Natural killer cell (primary cell): ENCODE measurements at regions not wholly inside any gene's neighbourhood (a gene's known extent, or its start where the extent isn't known, plus 50 kb on each side); places are given as distances from the start of the nearest gene placed in this dataset.

ENCODE experiments used
- ATAC-seq, 3 donors: fragments of 150-1000 bp in 2 of 3; fragments of 200-7000 bp in 1 of 3; cut with Tn5 transposase; 1 replicate in 1 of 3; 2 replicates in 2 of 3; pipeline ENCODE4 v1.10.0; 2021; ENCODE audit warnings: mild to moderate bottlenecking in 2 of 3, moderate library complexity in 2 of 3
- DNase-seq, 2 donors: peaks; one replicate each; pipeline versions ENCODE4 v3.0.0 to v3.0.0-alpha.2; 2013 to 2021; ENCODE audit warnings: mixed read lengths in 1 of 2
- H3K27ac ChIP-seq: one replicate; pipeline ENCODE4 v1.5.1; 2013; ENCODE audit warnings: mild to moderate bottlenecking, low read length
- H3K27me3 ChIP-seq: one replicate; pipeline ENCODE4 v1.6.1; 2013; ENCODE audit warnings: low read length; ENCODE audit not compliant: control insufficient read depth, insufficient read depth
- H3K36me3 ChIP-seq: one replicate; pipeline ENCODE4 v1.6.1; 2013; ENCODE audit warnings: low read length; ENCODE audit not compliant: control insufficient read depth, insufficient read depth
- H3K4me1 ChIP-seq: one replicate; pipeline ENCODE4 v1.6.1; 2013; ENCODE audit warnings: low read length; ENCODE audit not compliant: control insufficient read depth, insufficient read depth
- H3K4me3 ChIP-seq: one replicate; pipeline ENCODE4 v1.5.1; 2013; ENCODE audit warnings: low read length
- H3K9me3 ChIP-seq: one replicate; pipeline ENCODE4 v1.6.1; 2013; ENCODE audit warnings: low read length; ENCODE audit not compliant: control insufficient read depth, insufficient read depth
- H3K27ac Mint-ChIP-seq, 2 donors: one replicate each; pipeline ENCODE4 v1.8.0; 2022; ENCODE audit warnings: mild to moderate bottlenecking in 2 of 2, mixed read lengths in 2 of 2, moderate library complexity in 1 of 2
- H3K27me3 Mint-ChIP-seq, 2 donors: one replicate each; pipeline ENCODE4 v1.8.0; 2022; ENCODE audit warnings: low read depth in 2 of 2, mixed read lengths in 2 of 2
- H3K36me3 Mint-ChIP-seq: one replicate; pipeline ENCODE4 v1.8.0; 2022; ENCODE audit warnings: mixed read lengths
- H3K4me1 Mint-ChIP-seq, 2 donors: one replicate each; pipeline ENCODE4 v1.8.0; 2022; ENCODE audit warnings: mixed read lengths in 2 of 2
- H3K4me3 Mint-ChIP-seq: one replicate; pipeline ENCODE4 v1.8.0; 2022; ENCODE audit warnings: mild to moderate bottlenecking, moderate library complexity, mixed read lengths
- H3K9me3 Mint-ChIP-seq, 2 donors: one replicate each; pipeline ENCODE4 v1.8.0; 2022; ENCODE audit warnings: mixed read lengths in 2 of 2
- WGBS: methylation state at CpG from one replicate; pipeline ENCODE4 v1.1.7; 2013; ENCODE audit warnings: missing lambda C conversion rate; ENCODE audit not compliant: insufficient coverage; 5-methylcytosine and 5-hydroxymethylcytosine counted together
- intact Hi-C: fragments of 100-400 bp; cut with micrococcal nuclease; formaldehyde crosslinking; loops from one replicate; pipeline ENCODE4 v1.14.2; 2022
- TF ChIP-seq, protein P1 (sequence below): fragments of 200-600 bp; IDR thresholded peaks from one replicate; pipeline ENCODE4 v1.8.0; 2022; ENCODE audit warnings: antibody characterized with exemption

DNA sequence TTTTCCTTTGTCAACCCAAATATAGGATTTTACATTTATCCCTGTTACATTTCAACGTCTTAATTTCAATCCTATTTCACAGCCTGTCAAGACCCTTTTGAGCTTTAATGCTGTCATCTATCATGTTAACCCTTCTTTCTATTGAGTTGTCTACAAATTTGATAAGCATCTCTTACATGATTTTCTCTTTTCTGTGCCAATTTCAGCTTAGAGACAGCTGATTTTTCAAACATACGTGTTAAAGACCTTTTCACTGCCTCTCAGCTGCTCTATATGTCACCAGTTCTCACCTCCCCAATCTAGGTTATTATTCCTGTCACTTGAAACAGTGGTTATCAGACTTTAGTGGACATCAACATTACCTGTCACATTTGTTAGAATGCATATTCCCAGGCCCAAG lies 181.3 kb downstream of the GXYLT1 start:
- H3K4me3 Mint-ChIP-seq = no peak overlapping the region
- H3K27ac ChIP-seq = no peak overlapping the region
- H3K9me3 ChIP-seq = no peaks in the 10 kb centered on the region
- DNase-seq = no peak
- H3K36me3 ChIP-seq = no peaks in the 10 kb centered on the region
- H3K27ac Mint-ChIP-seq = no peak overlapping the region
- H3K27me3 Mint-ChIP-seq = peaks cover 0 to 16% of the 10 kb centered on the region in 2 donors
- WGBS = 89% methylated on average over 2 of the region's 2 CpGs
- H3K9me3 Mint-ChIP-seq = no peaks in the 10 kb centered on the region
- H3K4me1 Mint-ChIP-seq = no peaks in the 10 kb centered on the region
- H3K36me3 Mint-ChIP-seq = no peaks in the 10 kb centered on the region
- no peaks in the 10 kb centered on the region for H3K4me1 ChIP-seq
- intact Hi-C loops = no loop called here
- TF ChIP-seq, protein P1, sequence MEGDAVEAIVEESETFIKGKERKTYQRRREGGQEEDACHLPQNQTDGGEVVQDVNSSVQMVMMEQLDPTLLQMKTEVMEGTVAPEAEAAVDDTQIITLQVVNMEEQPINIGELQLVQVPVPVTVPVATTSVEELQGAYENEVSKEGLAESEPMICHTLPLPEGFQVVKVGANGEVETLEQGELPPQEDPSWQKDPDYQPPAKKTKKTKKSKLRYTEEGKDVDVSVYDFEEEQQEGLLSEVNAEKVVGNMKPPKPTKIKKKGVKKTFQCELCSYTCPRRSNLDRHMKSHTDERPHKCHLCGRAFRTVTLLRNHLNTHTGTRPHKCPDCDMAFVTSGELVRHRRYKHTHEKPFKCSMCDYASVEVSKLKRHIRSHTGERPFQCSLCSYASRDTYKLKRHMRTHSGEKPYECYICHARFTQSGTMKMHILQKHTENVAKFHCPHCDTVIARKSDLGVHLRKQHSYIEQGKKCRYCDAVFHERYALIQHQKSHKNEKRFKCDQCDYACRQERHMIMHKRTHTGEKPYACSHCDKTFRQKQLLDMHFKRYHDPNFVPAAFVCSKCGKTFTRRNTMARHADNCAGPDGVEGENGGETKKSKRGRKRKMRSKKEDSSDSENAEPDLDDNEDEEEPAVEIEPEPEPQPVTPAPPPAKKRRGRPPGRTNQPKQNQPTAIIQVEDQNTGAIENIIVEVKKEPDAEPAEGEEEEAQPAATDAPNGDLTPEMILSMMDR = no peak
- H3K27me3 ChIP-seq = no peaks in the 10 kb centered on the region
- ATAC-seq = no peak
- no peak overlapping the region for H3K4me3 ChIP-seq

DNA sequence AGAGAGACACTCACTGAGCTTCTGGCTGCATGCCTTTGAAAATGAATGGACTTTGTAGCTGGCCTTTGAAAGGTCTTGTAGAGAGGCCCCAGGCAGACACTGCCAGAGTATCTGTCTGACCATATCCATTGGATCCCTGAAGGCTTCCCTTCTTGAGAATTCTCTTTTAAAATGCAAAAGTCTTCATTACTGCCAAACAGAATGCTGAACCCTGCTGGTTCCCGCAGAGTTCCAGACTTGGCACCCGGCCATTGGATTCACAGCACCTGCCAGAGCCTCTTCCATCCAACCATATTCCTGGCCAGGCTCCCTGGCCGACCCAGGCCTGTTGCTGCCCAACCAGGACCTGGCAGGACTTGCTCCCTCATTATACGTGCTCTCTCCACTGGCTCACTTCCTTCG lies 182.5 kb downstream of the GXYLT1 start:
- 91% methylated on average over 5 of the region's 5 CpGs for WGBS

DNA sequence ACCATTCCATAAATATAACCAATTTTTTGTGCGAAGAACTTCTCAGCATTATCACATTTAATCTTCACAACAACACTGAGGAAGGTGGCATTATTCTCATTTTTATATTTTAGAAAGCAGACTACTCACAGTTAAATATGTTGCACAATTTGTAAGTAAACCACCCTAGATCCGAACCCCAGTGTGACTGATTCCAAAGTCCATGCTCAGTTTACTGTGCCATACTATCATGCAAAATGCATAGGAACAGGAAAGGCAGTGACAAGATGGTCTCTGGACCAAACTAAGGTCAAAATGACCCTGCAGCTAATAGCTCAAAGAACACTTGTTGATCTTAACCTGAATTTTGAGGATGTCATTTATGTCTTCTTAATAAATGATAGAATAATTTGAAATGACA lies 185.4 kb downstream of the GXYLT1 start:
- whole genome bisulfite sequencing = 85% methylated on average over 1 of the region's 2 CpGs
- Mint-ChIP-seq H3K27me3 (peaks cover 0 to under 1% of the 10 kb centered on the region in 2 donors), H3K27ac (no peak overlapping the region), H3K9me3 (no peaks in the 10 kb centered on the region), H3K4me1 (no peaks in the 10 kb centered on the region), H3K36me3 (no peaks in the 10 kb centered on the region), H3K4me3 (no peak overlapping the region)
- Histone ChIP-seq H3K36me3 (no peaks in the 10 kb centered on the region), H3K4me3 (no peak overlapping the region), H3K27me3 (no peaks in the 10 kb centered on the region), H3K27ac (no peak overlapping the region), H3K4me1 (no peaks in the 10 kb centered on the region), H3K9me3 (no peaks in the 10 kb centered on the region)
- no peak for ATAC-seq
- no peak for DNase-seq
- intact Hi-C loops = no loop called here
- TF ChIP-seq, protein P1 = no peak

More for the DNA sequence above, 182.5 kb downstream of the GXYLT1 start:
- Mint-ChIP-seq H3K36me3 (no peaks in the 10 kb centered on the region), H3K9me3 (no peaks in the 10 kb centered on the region), H3K4me1 (no peaks in the 10 kb centered on the region), H3K27me3 (peaks cover 0 to 16% of the 10 kb centered on the region in 2 donors), H3K27ac (no peak overlapping the region), H3K4me3 (no peak overlapping the region)
- H3K9me3 ChIP-seq = no peaks in the 10 kb centered on the region
- H3K27ac ChIP-seq = no peak overlapping the region
- intact Hi-C loops = no loop called here
- DNase-seq = no peak
- H3K4me1 ChIP-seq = no peaks in the 10 kb centered on the region
- ATAC-seq = no peak
- TF ChIP-seq, protein P1 = no peak
- no peak overlapping the region for H3K4me3 ChIP-seq
- H3K27me3 ChIP-seq = no peaks in the 10 kb centered on the region
- H3K36me3 ChIP-seq = no peaks in the 10 kb centered on the region

DNA sequence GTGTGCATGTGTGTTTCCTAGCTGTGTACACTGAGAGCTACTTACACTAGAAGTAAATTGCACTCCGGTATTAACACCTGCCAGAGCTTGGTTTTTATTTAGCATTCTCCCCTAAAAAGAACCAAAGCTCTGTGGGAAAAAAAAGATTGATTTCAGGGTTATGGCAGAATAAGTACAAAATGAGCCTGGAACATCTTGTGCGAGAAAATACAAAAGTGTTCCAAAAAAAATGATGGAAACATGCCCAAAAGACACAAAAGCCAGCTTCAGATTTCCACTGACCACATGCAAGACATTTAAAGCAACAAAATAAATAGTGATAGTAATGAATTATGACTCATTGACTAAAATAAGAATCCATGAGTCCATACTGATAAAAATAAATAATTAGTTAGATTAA lies 188.3 kb downstream of the GXYLT1 start:
- WGBS = 82% methylated on average over 1 of the region's 2 CpGs
- H3K36me3 Mint-ChIP-seq = no peaks in the 10 kb centered on the region

More for the DNA sequence above, 188.3 kb downstream of the GXYLT1 start:
- Histone ChIP-seq H3K27me3 (no peaks in the 10 kb centered on the region), H3K4me1 (no peaks in the 10 kb centered on the region), H3K4me3 (no peak overlapping the region), H3K27ac (no peak overlapping the region), H3K36me3 (no peaks in the 10 kb centered on the region), H3K9me3 (no peaks in the 10 kb centered on the region)
- TF ChIP-seq, protein P1 = no peak
- Mint-ChIP-seq H3K9me3 (no peaks in the 10 kb centered on the region), H3K4me3 (no peak overlapping the region), H3K27ac (no peak overlapping the region), H3K4me1 (no peaks in the 10 kb centered on the region), H3K27me3 (no peaks in the 10 kb centered on the region)
- intact Hi-C loops = no loop called here
- DNase-seq (no peak), ATAC-seq (no peak)
